Mammary epithelial cell (primary cell): ENCODE measurements at regions not wholly inside any gene's neighbourhood (a gene's known extent, or its start where the extent isn't known, plus 50 kb on each side); places are given as distances from the start of the nearest gene placed in this dataset.

Experiments used
- CTCF ChIP-seq, 2 donors: IDR thresholded peaks in 1 of 2; conservative IDR thresholded peaks in 1 of 2; 2 replicates each; pipeline ENCODE4 v1.5.1; 2011 to 2012; ENCODE audit warnings: inconsistent platforms in 2 of 2, low read length in 2 of 2, mild to moderate bottlenecking in 2 of 2, control low read depth in 1 of 2, low read depth in 1 of 2; ENCODE audit not compliant: insufficient read depth in 1 of 2; ENCODE audit errors: extremely low read depth in 1 of 2
- EZH2 ChIP-seq: IDR thresholded peaks from 2 replicates; pipeline ENCODE4 v1.6.1; 2012; ENCODE audit warnings: low read length, inconsistent platforms, borderline replicate concordance

GRCh38 chr18:2009942-2010697 lies 561.2 kb downstream of the METTL4 start:
- TF ChIP-seq CTCF (conservative IDR thresholded peaks at IDR 0.05 in 1 of 2, IDR thresholded peaks at IDR 0.05 in 1 of 2; ENCODE audit: extremely low read depth in 1 of 2, insufficient read depth in 1 of 2, low read depth in 1 of 2, low read length in 2 of 2) (no peak), EZH2 (no peak)
